Parathyroid adenoma (tissue), 2 donors: ENCODE measurements at regions not wholly inside any gene's neighbourhood (a gene's known extent, or its start where the extent isn't known, plus 50 kb on each side); places are given as distances from the start of the nearest gene placed in this dataset.

Experiments
- H2AFZ ChIP-seq: fragments of 300-600 bp; sonication (generic); one replicate; pipeline ENCODE4 v1.7.0; 2017; ENCODE audit warnings: antibody characterized with exemption, mild to moderate bottlenecking
- H3K27ac ChIP-seq: fragments of 300-600 bp; sonication (generic); one replicate; pipeline ENCODE4 v1.7.0; 2017
- H3K27me3 ChIP-seq: fragments of 300-600 bp; sonication (generic); one replicate; pipeline ENCODE4 v1.7.0; 2017; ENCODE audit warnings: low read length; ENCODE audit not compliant: control insufficient read depth, insufficient read depth
- H3K36me3 ChIP-seq: fragments of 300-600 bp; sonication (generic); one replicate; pipeline ENCODE4 v1.7.0; 2017; ENCODE audit warnings: low read length; ENCODE audit not compliant: control insufficient read depth, insufficient read depth
- H3K4me1 ChIP-seq: fragments of 300-600 bp; sonication (generic); one replicate; pipeline ENCODE4 v1.7.0; 2017; ENCODE audit warnings: control low read depth
- H3K4me2 ChIP-seq: fragments of 300-600 bp; sonication (generic); one replicate; pipeline ENCODE4 v1.7.0; 2017; ENCODE audit warnings: low read length
- H3K4me3 ChIP-seq: fragments of 300-600 bp; sonication (generic); one replicate; pipeline ENCODE4 v1.7.0; 2017; ENCODE audit warnings: low read depth, low read length
- H3K79me2 ChIP-seq: fragments of 300-600 bp; sonication (generic); one replicate; pipeline ENCODE4 v1.7.0; 2017; ENCODE audit warnings: control low read depth
- H3K9ac ChIP-seq: fragments of 300-600 bp; sonication (generic); one replicate; pipeline ENCODE4 v1.7.0; 2017; ENCODE audit warnings: mild to moderate bottlenecking
- H3K9me3 ChIP-seq: fragments of 300-600 bp; sonication (generic); one replicate; pipeline ENCODE4 v1.7.0; 2017; ENCODE audit warnings: low read length; ENCODE audit not compliant: control insufficient read depth
- TF ChIP-seq, protein P1 (sequence below): fragments of 300-600 bp; sonication (generic); IDR thresholded peaks from one replicate; pipeline ENCODE4 v1.7.0; 2017; ENCODE audit warnings: antibody characterized with exemption, mild to moderate bottlenecking
- donor health status: primary hyperparathyroidism.

- no peaks in the 10 kb centered on the region for H3K79me2 ChIP-seq
Measured at GRCh38 chr16:9371713-9372448, 280.4 kb downstream of the HAPSTR1 start.

GRCh38 chr16:9372934-9373890 lies 281.8 kb downstream of the HAPSTR1 start:
- H3K4me3 ChIP-seq: no peak overlapping the region
- H3K9me3 ChIP-seq: no peaks in the 10 kb centered on the region
- H3K36me3 ChIP-seq: no peaks in the 10 kb centered on the region
- H3K4me2 ChIP-seq: no peak overlapping the region
- H3K4me1 ChIP-seq: no peaks in the 10 kb centered on the region
- no peak overlapping the region for H3K9ac ChIP-seq
- no peaks in the 10 kb centered on the region for H3K79me2 ChIP-seq
- no peak overlapping the region for H3K27ac ChIP-seq
- TF ChIP-seq, protein P1, sequence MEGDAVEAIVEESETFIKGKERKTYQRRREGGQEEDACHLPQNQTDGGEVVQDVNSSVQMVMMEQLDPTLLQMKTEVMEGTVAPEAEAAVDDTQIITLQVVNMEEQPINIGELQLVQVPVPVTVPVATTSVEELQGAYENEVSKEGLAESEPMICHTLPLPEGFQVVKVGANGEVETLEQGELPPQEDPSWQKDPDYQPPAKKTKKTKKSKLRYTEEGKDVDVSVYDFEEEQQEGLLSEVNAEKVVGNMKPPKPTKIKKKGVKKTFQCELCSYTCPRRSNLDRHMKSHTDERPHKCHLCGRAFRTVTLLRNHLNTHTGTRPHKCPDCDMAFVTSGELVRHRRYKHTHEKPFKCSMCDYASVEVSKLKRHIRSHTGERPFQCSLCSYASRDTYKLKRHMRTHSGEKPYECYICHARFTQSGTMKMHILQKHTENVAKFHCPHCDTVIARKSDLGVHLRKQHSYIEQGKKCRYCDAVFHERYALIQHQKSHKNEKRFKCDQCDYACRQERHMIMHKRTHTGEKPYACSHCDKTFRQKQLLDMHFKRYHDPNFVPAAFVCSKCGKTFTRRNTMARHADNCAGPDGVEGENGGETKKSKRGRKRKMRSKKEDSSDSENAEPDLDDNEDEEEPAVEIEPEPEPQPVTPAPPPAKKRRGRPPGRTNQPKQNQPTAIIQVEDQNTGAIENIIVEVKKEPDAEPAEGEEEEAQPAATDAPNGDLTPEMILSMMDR: no peak
- no peaks in the 10 kb centered on the region for H3K27me3 ChIP-seq
- no peak overlapping the region for H2AFZ ChIP-seq

More at GRCh38 chr16:9371713-9372448, 280.4 kb downstream of the HAPSTR1 start:
- no peak overlapping the region for H3K4me2 ChIP-seq
- H3K9ac ChIP-seq: no peak overlapping the region
- TF ChIP-seq, protein P1: no peak
- H3K27me3 ChIP-seq: no peaks in the 10 kb centered on the region
- H2AFZ ChIP-seq: no peak overlapping the region
- H3K27ac ChIP-seq: no peak overlapping the region
- H3K9me3 ChIP-seq: no peaks in the 10 kb centered on the region
- H3K4me3 ChIP-seq: no peak overlapping the region
- no peaks in the 10 kb centered on the region for H3K4me1 ChIP-seq
- H3K36me3 ChIP-seq: no peaks in the 10 kb centered on the region

- no peak overlapping the region for H3K27ac ChIP-seq
- no peaks in the 10 kb centered on the region for H3K9me3 ChIP-seq
- no peaks in the 10 kb centered on the region for H3K27me3 ChIP-seq
- no peak overlapping the region for H3K4me2 ChIP-seq
- no peak overlapping the region for H3K9ac ChIP-seq
- H3K4me3 ChIP-seq: no peak overlapping the region
- no peaks in the 10 kb centered on the region for H3K4me1 ChIP-seq
- no peaks in the 10 kb centered on the region for H3K79me2 ChIP-seq
- H3K36me3 ChIP-seq: no peaks in the 10 kb centered on the region
- TF ChIP-seq, protein P1: no peak
- H2AFZ ChIP-seq: no peak overlapping the region
Measured at GRCh38 chr16:9374061-9374460, 282.6 kb downstream of the HAPSTR1 start.

DNA sequence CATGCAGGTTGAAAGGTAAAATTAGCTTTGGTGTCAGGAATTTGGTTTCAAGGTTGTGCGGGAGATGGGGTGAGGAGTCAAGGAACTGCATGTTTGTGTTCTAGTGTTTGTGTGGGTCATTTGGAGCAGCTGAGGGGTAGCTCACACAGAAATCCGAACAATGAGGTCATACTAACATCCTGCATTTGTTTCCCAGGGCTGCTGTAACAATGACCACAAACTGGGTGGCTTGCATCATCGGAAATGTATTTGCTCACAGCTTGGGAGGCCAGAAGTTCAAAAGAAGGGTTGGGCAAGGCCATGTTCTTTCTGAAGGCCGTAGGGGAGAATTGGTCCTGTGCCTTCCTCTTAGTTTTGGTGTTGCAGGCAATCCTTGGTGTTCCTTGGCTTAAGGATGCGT lies 287.4 kb downstream of the HAPSTR1 start:
- no peaks in the 10 kb centered on the region for H3K27me3 ChIP-seq
- no peak overlapping the region for H3K27ac ChIP-seq
- TF ChIP-seq, protein P1: no peak
- no peaks in the 10 kb centered on the region for H3K9me3 ChIP-seq
- no peaks in the 10 kb centered on the region for H3K36me3 ChIP-seq
- H3K79me2 ChIP-seq: no peaks in the 10 kb centered on the region
- H3K9ac ChIP-seq: no peak overlapping the region
- no peak overlapping the region for H2AFZ ChIP-seq
- no peak overlapping the region for H3K4me2 ChIP-seq
- no peaks in the 10 kb centered on the region for H3K4me1 ChIP-seq
- no peak overlapping the region for H3K4me3 ChIP-seq
